Nephron progenitor cell (in vitro differentiated cells): ENCODE measurements at regions not wholly inside any gene's neighbourhood (a gene's known extent, or its start where the extent isn't known, plus 50 kb on each side); places are given as distances from the start of the nearest gene placed in this dataset.
"Not testable (repeated sequence)": the region's sequence is repeated elsewhere in the genome, so short reads cannot be mapped to it uniquely, and the experiment has no call there.

Source experiments
- DNase-seq: peaks from one replicate; pipeline ENCODE4 v3.0.0; 2021
- H3K27ac Mint-ChIP-seq: 2 replicates; pipeline ENCODE4 v1.8.0; 2021; ENCODE audit warnings: mild to moderate bottlenecking, moderate library complexity, mixed read lengths
- H3K27me3 Mint-ChIP-seq: 2 replicates; pipeline ENCODE4 v1.8.0; 2021; ENCODE audit warnings: mild to moderate bottlenecking, low read depth, mixed read lengths; ENCODE audit not compliant: poor library complexity
- H3K36me3 Mint-ChIP-seq: 2 replicates; pipeline ENCODE4 v1.8.0; 2021; ENCODE audit warnings: low read depth, mixed read lengths
- H3K4me1 Mint-ChIP-seq: 2 replicates; pipeline ENCODE4 v1.8.0; 2021; ENCODE audit warnings: mixed read lengths
- H3K4me3 Mint-ChIP-seq: 2 replicates; pipeline ENCODE4 v1.8.0; 2021; ENCODE audit warnings: mild to moderate bottlenecking, moderate library complexity, mixed read lengths
- H3K9me3 Mint-ChIP-seq: 2 replicates; pipeline ENCODE4 v1.8.0; 2021; ENCODE audit warnings: mild to moderate bottlenecking, moderate library complexity, mixed read lengths
- TF ChIP-seq, protein P1 (sequence below): fragments of 200-600 bp; sonication (generic); IDR thresholded peaks from 2 replicates; pipeline ENCODE4 v1.5.0; 2021; ENCODE audit warnings: antibody characterized with exemption

DNA sequence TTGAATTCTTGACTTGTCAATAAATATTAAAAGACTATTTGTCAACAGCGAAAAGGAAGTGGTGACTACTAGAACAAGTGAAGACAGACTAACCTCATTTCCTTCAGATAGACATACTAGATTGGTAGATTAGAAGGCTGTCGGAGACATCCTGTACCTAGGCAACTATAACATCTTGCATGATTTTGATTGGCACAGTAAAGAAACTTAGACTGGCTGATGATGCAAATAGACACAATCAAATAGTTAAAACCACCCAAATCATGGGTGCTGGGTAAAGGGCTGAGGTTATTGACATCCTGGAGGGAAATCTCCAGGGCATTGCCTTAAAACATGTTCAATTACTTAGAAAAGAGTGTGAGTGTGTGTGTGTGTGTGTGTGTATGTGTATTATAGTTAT, 85.9 kb upstream of the EDEM3 start:
- TF ChIP-seq, protein P1, sequence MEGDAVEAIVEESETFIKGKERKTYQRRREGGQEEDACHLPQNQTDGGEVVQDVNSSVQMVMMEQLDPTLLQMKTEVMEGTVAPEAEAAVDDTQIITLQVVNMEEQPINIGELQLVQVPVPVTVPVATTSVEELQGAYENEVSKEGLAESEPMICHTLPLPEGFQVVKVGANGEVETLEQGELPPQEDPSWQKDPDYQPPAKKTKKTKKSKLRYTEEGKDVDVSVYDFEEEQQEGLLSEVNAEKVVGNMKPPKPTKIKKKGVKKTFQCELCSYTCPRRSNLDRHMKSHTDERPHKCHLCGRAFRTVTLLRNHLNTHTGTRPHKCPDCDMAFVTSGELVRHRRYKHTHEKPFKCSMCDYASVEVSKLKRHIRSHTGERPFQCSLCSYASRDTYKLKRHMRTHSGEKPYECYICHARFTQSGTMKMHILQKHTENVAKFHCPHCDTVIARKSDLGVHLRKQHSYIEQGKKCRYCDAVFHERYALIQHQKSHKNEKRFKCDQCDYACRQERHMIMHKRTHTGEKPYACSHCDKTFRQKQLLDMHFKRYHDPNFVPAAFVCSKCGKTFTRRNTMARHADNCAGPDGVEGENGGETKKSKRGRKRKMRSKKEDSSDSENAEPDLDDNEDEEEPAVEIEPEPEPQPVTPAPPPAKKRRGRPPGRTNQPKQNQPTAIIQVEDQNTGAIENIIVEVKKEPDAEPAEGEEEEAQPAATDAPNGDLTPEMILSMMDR, result no peak
- Mint-ChIP-seq H3K4me3 (no peak overlapping the region), H3K27ac (no peak overlapping the region), H3K4me1 (peaks cover 4% of the 10 kb centered on the region), H3K27me3 (no peaks in the 10 kb centered on the region), H3K9me3 (peaks cover 10% of the 10 kb centered on the region), H3K36me3 (no peaks in the 10 kb centered on the region)
- no peak for DNase-seq

DNA sequence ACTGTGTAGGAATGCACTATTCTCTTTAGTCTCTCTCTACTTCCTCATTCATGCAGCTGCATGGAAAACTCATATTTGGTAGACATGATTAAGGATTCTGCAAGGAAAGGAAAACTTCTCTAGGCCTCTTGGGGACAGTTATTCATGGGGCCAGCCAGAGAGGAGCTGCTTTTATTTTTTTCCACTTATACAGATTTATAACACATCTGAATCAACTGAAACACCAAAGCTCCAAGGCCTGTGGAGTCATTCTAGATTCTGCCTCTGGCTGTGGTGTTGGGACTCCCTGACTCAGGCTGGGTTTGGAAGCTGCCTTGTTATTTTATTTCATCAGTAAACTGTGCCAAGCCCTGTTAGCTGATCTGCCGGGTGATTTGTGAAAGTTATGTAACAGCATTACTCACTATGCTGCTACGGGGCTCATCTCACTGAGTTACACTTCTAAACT, 83.9 kb upstream of the EDEM3 start:
- peaks cover 17% of the 10 kb centered on the region for H3K9me3 Mint-ChIP-seq
- no peak overlapping the region for H3K4me3 Mint-ChIP-seq
- peaks cover 4% of the 10 kb centered on the region for H3K4me1 Mint-ChIP-seq
- DNase-seq, result no peak
- H3K36me3 Mint-ChIP-seq, result no peaks in the 10 kb centered on the region
- TF ChIP-seq, protein P1, result no peak
- H3K27ac Mint-ChIP-seq, result no peak overlapping the region
- H3K27me3 Mint-ChIP-seq, result no peaks in the 10 kb centered on the region

DNA sequence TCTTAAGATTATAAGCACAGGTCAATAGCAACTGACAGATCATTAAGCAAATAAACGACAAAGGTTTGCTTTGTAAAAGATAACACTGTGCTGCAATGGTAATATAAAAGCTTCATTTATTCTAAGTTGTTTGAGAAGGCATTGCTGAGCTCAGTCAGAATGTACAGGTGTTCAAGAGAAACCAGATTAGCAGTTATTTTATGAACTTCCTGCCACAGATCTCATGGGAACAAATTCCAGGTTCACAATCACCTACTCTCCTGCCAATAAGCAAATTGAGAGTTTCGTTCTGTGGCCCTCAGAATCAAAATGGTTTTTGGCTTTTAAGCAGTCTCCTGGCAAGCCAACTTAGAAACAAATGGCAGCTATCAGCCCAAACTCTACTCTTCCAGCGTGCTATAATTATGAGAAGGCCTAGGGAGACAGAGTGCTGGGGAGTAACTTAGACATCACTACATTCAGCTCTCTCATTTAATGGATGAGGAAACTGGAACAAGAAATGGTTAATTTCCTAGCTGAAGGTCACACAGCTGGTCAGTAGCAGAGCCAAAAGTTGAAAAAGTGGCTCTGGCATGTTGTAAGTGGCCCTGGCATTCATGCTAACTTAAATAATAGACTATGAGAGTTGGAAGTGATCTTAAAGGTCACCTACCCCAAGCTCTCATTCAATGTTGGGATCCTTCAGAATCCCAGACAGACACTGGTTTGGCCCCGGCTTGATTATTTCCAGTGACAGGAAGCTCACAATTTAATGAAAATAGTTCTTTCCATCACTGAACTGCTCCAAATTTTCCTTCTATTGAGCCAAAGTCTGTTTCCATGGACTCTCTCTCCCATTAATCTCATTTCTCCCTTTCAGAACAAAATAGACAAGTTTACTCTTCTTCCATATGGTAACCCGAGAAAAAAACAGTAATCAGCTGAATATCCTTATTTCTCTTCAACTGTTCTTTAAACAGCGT, 82.6 kb upstream of the EDEM3 start:
- Mint-ChIP-seq H3K27ac (no peak overlapping the region), H3K36me3 (no peaks in the 10 kb centered on the region), H3K27me3 (no peaks in the 10 kb centered on the region), H3K4me1 (peaks cover 4% of the 10 kb centered on the region), H3K9me3 (peaks cover 24% of the 10 kb centered on the region), H3K4me3 (no peak overlapping the region)
- TF ChIP-seq, protein P1, result no peak
- DNase-seq, result no peak

DNA sequence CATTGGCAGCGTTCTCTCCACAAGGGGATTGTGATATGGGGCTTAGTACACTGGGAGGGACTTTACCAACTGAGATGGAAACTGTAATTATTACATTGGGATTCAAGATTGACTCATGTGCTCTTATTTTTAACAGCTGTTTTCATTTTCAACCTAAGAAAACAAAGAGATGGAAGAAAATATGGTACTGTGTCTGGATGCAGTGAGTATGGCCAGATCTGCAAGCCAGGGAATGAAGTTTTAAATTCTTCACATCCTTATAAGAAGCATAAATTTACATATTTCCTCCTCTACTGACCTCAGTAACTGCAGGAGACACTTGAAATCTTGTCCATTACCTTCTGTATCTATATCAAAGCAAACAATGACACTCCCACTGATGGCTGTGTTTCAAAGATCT, 81.5 kb upstream of the EDEM3 start:
- peaks cover 24% of the 10 kb centered on the region for H3K9me3 Mint-ChIP-seq
- no peak overlapping the region for H3K4me3 Mint-ChIP-seq
- TF ChIP-seq, protein P1, result no peak
- H3K4me1 Mint-ChIP-seq, result peaks cover 4% of the 10 kb centered on the region
- H3K27ac Mint-ChIP-seq, result no peak overlapping the region
- H3K36me3 Mint-ChIP-seq, result no peaks in the 10 kb centered on the region
- no peak for DNase-seq
- H3K27me3 Mint-ChIP-seq, result no peaks in the 10 kb centered on the region

DNA sequence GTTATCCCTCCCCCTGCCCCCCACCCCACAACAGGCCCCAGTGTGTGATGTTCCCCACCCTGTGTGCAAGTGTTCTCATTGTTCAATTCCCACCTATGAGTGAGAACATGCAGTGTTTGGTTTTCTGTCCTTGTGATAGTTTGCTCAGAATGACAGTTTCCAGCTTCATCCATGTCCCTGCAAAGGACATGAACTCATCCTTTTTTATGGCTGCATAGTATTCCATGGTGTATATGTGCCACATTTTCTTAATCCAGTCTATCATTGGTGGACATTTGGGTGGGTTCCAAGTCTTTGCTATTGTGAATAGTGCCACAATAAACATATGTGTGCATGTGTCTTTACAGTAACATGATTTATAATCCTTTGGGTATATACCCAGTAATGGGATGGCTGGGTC, 79.3 kb upstream of the EDEM3 start:
- H3K36me3 Mint-ChIP-seq, DNase-seq, H3K27me3 Mint-ChIP-seq, H3K4me1 Mint-ChIP-seq, H3K4me3 Mint-ChIP-seq, H3K27ac Mint-ChIP-seq: not testable (repeated sequence)
- peaks cover 24% of the 10 kb centered on the region for H3K9me3 Mint-ChIP-seq

DNA sequence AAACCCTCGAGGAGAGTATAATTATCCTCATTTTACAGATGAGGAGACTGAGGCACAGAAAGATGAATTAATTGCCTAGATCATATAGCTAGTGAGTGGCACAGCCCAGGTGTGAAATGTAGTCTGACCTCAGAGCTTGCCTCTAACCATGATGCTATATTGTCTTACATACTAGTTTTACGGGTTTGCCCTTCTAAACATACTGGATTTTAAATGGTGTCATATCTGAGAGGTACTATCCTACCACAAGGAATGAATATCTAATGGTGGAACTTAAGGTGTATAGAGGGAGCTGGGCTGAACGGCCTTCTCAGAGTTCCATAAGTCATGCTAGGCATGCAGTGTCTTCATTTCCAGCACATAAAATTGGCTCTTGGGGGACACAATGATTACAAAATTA, 77.9 kb upstream of the EDEM3 start:
- DNase-seq, result no peak
- Mint-ChIP-seq H3K4me3 (no peak overlapping the region), H3K4me1 (peaks cover 7% of the 10 kb centered on the region), H3K36me3 (no peaks in the 10 kb centered on the region), H3K27me3 (no peaks in the 10 kb centered on the region), H3K9me3 (peaks cover 24% of the 10 kb centered on the region), H3K27ac (no peak overlapping the region)
- TF ChIP-seq, protein P1, result no peak

DNA sequence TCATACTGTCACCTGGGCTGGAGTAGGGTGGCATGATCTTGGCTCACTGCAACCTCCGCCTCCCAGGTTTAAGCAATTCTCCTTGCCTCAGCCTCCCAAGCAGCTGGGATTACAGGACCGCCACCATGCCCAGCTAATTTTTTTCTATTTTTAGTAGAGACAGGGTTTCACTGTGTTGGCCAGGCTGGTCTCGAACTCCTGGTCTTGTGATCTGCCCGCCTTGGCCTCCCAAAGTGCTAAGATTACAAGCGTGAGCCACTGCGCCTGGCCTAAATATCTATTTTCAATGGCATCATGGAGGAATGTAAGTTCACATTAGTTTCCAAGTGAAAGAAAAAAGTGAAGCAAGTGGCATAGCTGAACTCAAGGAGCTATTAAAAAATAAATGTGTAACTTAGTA, 74.8 kb upstream of the EDEM3 start:
- not testable (repeated sequence) for DNase-seq, H3K4me3 Mint-ChIP-seq, H3K36me3 Mint-ChIP-seq, H3K27ac Mint-ChIP-seq, H3K27me3 Mint-ChIP-seq
- peaks cover 11% of the 10 kb centered on the region for H3K9me3 Mint-ChIP-seq
- peaks cover 27% of the 10 kb centered on the region for H3K4me1 Mint-ChIP-seq
